ENCODE measurements at regions not wholly inside any gene's neighbourhood (a gene's known extent, or its start where the extent isn't known, plus 50 kb on each side); places are given as distances from the start of the nearest gene placed in this dataset.

- no peak for TF ChIP-seq CTCF (IDR thresholded peaks at IDR 0.05)
- DNase-seq, result no peak
- 86 to 88% methylated on average over 6 of the region's 6 CpGs for WGBS, 2 donors
- Histone ChIP-seq H3K27me3 (no peaks in the 10 kb centered on the region), H3K36me3 (no peaks in the 10 kb centered on the region), H3K27ac (no peak overlapping the region), H3K4me1 (no peaks in the 10 kb centered on the region), H3K9me3 (peaks cover 0 to 20% (median 0%) of the 10 kb centered on the region in 11 donors), H3K4me3 (no peak overlapping the region)
- no peak for ATAC-seq
- intact Hi-C loops (cut with DNase I), result no loop called here
Measured at GRCh38 chr9:26539867-26540493, 352.6 kb downstream of the CAAP1 start.

GRCh38 chr9:26537211-26537610 lies 355.4 kb downstream of the CAAP1 start:
- Histone ChIP-seq H3K27me3 (no peaks in the 10 kb centered on the region), H3K4me1 (no peaks in the 10 kb centered on the region), H3K9me3 (peaks cover 0 to 25% (median 0%) of the 10 kb centered on the region in 11 donors), H3K27ac (no peak overlapping the region), H3K4me3 (no peak overlapping the region), H3K36me3 (no peaks in the 10 kb centered on the region)
- TF ChIP-seq CTCF (IDR thresholded peaks at IDR 0.05), result no peak
- WGBS, 2 donors, result 57 to 59% methylated on average over 4 of the region's 4 CpGs
- intact Hi-C loops (cut with DNase I), result no loop called here
- DNase-seq, result no peak
- no peak for ATAC-seq

GRCh38 chr9:26535151-26535550 lies 357.5 kb downstream of the CAAP1 start:
- TF ChIP-seq CTCF (IDR thresholded peaks at IDR 0.05), result no peak
- no peak overlapping the region for H3K27ac ChIP-seq
- peaks cover 0 to 10% (median 0%) of the 10 kb centered on the region in 11 donors for H3K9me3 ChIP-seq
- 7 to 27% methylated on average over 1 of the region's 1 CpG for WGBS, 2 donors
- H3K36me3 ChIP-seq, result no peaks in the 10 kb centered on the region
- no peaks in the 10 kb centered on the region for H3K27me3 ChIP-seq
- no peaks in the 10 kb centered on the region for H3K4me1 ChIP-seq
- intact Hi-C loops (cut with DNase I), result no loop called here
- no peak overlapping the region for H3K4me3 ChIP-seq
- ATAC-seq (no peak), DNase-seq (no peak)

- Histone ChIP-seq H3K27ac (no peak overlapping the region), H3K4me3 (no peak overlapping the region), H3K4me1 (no peaks in the 10 kb centered on the region), H3K9me3 (peaks cover 0 to 10% (median 0%) of the 10 kb centered on the region in 11 donors), H3K36me3 (no peaks in the 10 kb centered on the region), H3K27me3 (no peaks in the 10 kb centered on the region)
- no peak for TF ChIP-seq CTCF (IDR thresholded peaks at IDR 0.05)
- ATAC-seq, result no peak
- no peak for DNase-seq
- WGBS, 2 donors, result 87 to 90% methylated on average over 2 of the region's 2 CpGs
- intact Hi-C loops (cut with DNase I), result no loop called here
Measured at GRCh38 chr9:26530841-26531240, 361.8 kb downstream of the CAAP1 start.
